CD4-positive, alpha-beta memory T cell (primary cell): ENCODE measurements at regions not wholly inside any gene's neighbourhood (a gene's known extent, or its start where the extent isn't known, plus 50 kb on each side); places are given as distances from the start of the nearest gene placed in this dataset.

Experiments used
- CTCF ChIA-PET: fragments of 350-600 bp; sonication (Branson Sonifier 250); formaldehyde crosslinking; loops from one replicate; lab custom pipeline; 2021; ENCODE audit warnings: inconsistent platforms; ENCODE audit not compliant: partially characterized antibody; lab: Charles Lee
- POLR2A ChIA-PET: fragments of 350-600 bp; sonication (Branson Sonifier 250); formaldehyde crosslinking; loops from one replicate; lab custom pipeline; 2021; ENCODE audit not compliant: partially characterized antibody; lab: Charles Lee
- DNase-seq, 5 donors: peaks; one replicate each; pipeline versions ENCODE4 v3.0.0 to v3.0.0-alpha.2; 2020 to 2022; ENCODE audit warnings: mixed read lengths in 1 of 5
- H3K27ac ChIP-seq: one replicate; pipeline ENCODE4 v1.7.0; 2013; ENCODE audit warnings: low read depth, low read length
- H3K27me3 ChIP-seq: 2 replicates; pipeline ENCODE4 v1.7.0; 2013; ENCODE audit warnings: mild to moderate bottlenecking, low read length, moderate library complexity; ENCODE audit not compliant: insufficient read depth
- H3K36me3 ChIP-seq: 2 replicates; pipeline ENCODE4 v1.7.0; 2013; ENCODE audit warnings: mild to moderate bottlenecking, low read length, moderate library complexity; ENCODE audit not compliant: insufficient read depth
- H3K4me1 ChIP-seq: 2 replicates; pipeline ENCODE4 v1.7.0; 2013; ENCODE audit warnings: mild to moderate bottlenecking, low read length, moderate library complexity; ENCODE audit not compliant: insufficient read depth
- H3K4me3 ChIP-seq, 2 donors: one replicate each; pipeline ENCODE4 v1.7.0; 2013; ENCODE audit warnings: low read length in 2 of 2, mild to moderate bottlenecking in 1 of 2
- H3K9me3 ChIP-seq, 2 donors: one replicate each; pipeline ENCODE4 v1.7.0; 2013; ENCODE audit warnings: low read length in 2 of 2, control low read depth in 1 of 2; ENCODE audit not compliant: control insufficient read depth in 1 of 2
- H3K27ac Mint-ChIP-seq, 7 donors: one replicate each; pipeline ENCODE4 v1.8.0; 2020 to 2021; ENCODE audit warnings: mixed read lengths in 7 of 7, mild to moderate bottlenecking in 6 of 7, inconsistent platforms in 3 of 7, moderate library complexity in 3 of 7
- H3K27me3 Mint-ChIP-seq, 2 donors: one replicate each; pipeline ENCODE4 v1.8.0; 2020 to 2021; ENCODE audit warnings: mixed read lengths in 2 of 2
- H3K36me3 Mint-ChIP-seq, 2 donors: one replicate each; pipeline ENCODE4 v1.8.0; 2020 to 2021; ENCODE audit warnings: mixed read lengths in 2 of 2, inconsistent platforms in 1 of 2, mild to moderate bottlenecking in 1 of 2
- H3K4me1 Mint-ChIP-seq, 4 donors: one replicate each; pipeline ENCODE4 v1.8.0; 2020 to 2021; ENCODE audit warnings: mixed read lengths in 4 of 4, mild to moderate bottlenecking in 1 of 4
- H3K4me3 Mint-ChIP-seq, 8 donors: one replicate each; pipeline ENCODE4 v1.8.0; 2020 to 2021; ENCODE audit warnings: mixed read lengths in 8 of 8, mild to moderate bottlenecking in 7 of 8, moderate library complexity in 6 of 8, inconsistent platforms in 3 of 8
- H3K9me3 Mint-ChIP-seq, 8 donors: one replicate each; pipeline ENCODE4 v1.8.0; 2020 to 2021; ENCODE audit warnings: mixed read lengths in 8 of 8, mild to moderate bottlenecking in 5 of 8, inconsistent platforms in 3 of 8, moderate library complexity in 1 of 8
- intact Hi-C: fragments of 100-400 bp; cut with micrococcal nuclease; formaldehyde crosslinking; loops from one replicate; pipeline ENCODE4 v1.15.1; 2023

DNA sequence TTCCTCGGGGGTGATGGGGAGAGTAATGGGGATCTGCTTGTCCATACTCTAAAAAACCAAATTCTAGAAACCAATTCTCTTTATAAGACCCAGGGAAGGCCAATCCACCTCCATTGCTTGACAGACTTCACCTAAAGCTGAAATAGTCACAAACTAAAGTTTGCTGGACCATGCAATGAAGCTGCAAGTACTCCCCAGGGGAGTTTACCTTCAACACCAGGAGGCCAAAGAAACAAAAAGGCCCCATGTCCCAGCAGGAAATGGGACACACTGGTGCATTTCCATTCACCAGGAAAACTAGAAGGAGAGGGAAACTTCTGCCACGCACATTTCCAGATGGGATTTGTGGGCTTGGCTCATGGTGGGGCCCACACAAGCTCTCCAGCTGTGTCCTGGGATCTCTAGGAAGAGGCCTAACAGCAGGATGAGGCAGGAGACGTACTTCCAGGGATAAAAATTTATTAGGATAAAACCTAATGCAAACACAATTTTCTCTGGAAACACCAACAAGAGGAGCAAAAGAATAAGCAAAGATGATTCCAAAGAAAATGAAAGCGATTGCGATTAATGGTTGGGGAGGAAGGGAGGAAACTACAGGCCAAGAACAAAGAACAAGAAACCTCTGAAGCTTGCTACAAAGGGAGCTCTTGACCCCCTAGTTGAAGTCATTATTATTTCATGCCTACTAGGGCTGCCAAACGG lies 238.0 kb upstream of the LRTM1 start:
- Mint-ChIP-seq H3K36me3 (no peaks in the 10 kb centered on the region), H3K4me1 (no peaks in the 10 kb centered on the region), H3K9me3 (peaks cover 0 to 6% (median 2%) of the 10 kb centered on the region in 8 donors), H3K27me3 (no peaks in the 10 kb centered on the region), H3K4me3 (no peak overlapping the region), H3K27ac (no peak overlapping the region)
- Histone ChIP-seq H3K4me3 (no peak overlapping the region), H3K27ac (no peak overlapping the region), H3K36me3 (no peaks in the 10 kb centered on the region), H3K9me3 (no peaks in the 10 kb centered on the region), H3K27me3 (no peaks in the 10 kb centered on the region), H3K4me1 (no peaks in the 10 kb centered on the region)
- ChIA-PET POLR2A (no interaction called here), CTCF (interaction anchor here (1.5 kb wide), 1 partner anchor 9 kb away, joined by 3 read pairs; no protein-coding TSS in a partner anchor)
- intact Hi-C loops = no loop called here
- DNase-seq = no peak

DNA sequence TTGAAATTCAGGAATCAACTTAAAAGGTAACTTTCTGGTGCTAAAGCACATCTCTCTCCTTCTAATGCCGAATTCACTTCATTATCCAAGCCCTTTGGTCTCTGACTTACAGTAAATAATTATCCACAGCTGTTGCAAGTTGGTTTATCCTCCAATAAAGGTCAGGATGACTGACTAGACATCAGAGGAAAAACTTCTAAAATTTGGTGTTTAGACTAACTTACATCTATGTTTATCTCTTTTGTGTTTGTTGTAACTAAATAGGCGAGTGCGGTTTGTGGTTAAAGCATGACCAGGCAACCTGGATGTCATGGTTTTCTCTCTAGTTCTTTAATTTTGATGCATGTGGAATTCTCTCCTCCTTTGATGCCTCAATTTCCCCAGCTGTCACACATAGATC lies 237.4 kb upstream of the LRTM1 start:
- no peak overlapping the region for H3K27ac Mint-ChIP-seq
- Histone ChIP-seq H3K27me3 (no peaks in the 10 kb centered on the region), H3K27ac (no peak overlapping the region), H3K4me1 (no peaks in the 10 kb centered on the region), H3K36me3 (no peaks in the 10 kb centered on the region), H3K9me3 (no peaks in the 10 kb centered on the region), H3K4me3 (no peak overlapping the region)
- ChIA-PET CTCF (interaction anchor here (1.5 kb wide), 1 partner anchor 10 kb away, joined by 3 read pairs; no protein-coding TSS in a partner anchor), POLR2A (no interaction called here)
- peaks cover 0 to 6% (median 0%) of the 10 kb centered on the region in 8 donors for H3K9me3 Mint-ChIP-seq
- no peaks in the 10 kb centered on the region for H3K4me1 Mint-ChIP-seq
- no peaks in the 10 kb centered on the region for H3K36me3 Mint-ChIP-seq
- no peak for DNase-seq
- intact Hi-C loops = no loop called here
- H3K4me3 Mint-ChIP-seq = no peak overlapping the region
- no peaks in the 10 kb centered on the region for H3K27me3 Mint-ChIP-seq

DNA sequence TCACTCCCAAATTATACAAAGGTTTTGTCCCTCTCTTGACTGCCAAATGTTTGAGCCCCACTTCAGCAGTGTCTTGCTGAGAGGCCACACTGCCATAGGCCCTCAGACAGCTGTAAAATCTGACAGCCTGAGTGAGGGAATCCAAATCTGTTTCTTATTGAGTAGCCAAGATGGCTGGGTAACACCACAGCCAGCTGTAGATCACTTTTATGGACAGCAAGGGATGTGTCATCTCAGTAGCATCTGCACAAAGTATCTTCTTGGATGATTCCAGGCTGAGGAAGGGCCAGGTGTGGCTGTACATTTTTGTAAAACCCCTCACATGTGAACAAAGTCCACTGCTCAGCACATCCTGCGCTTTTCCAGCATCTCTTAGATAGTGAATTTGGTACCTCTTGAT lies 237.0 kb upstream of the LRTM1 start:
- Histone ChIP-seq H3K27ac (no peak overlapping the region), H3K36me3 (no peaks in the 10 kb centered on the region), H3K4me3 (no peak overlapping the region), H3K9me3 (no peaks in the 10 kb centered on the region), H3K27me3 (no peaks in the 10 kb centered on the region), H3K4me1 (no peaks in the 10 kb centered on the region)
- intact Hi-C loops = no loop called here
- no peaks in the 10 kb centered on the region for H3K36me3 Mint-ChIP-seq
- DNase-seq = no peak
- H3K9me3 Mint-ChIP-seq = peaks cover 0 to 8% (median 0%) of the 10 kb centered on the region in 8 donors
- ChIA-PET CTCF (no interaction called here), POLR2A (no interaction called here)
- H3K27ac Mint-ChIP-seq = no peak overlapping the region
- no peaks in the 10 kb centered on the region for H3K4me1 Mint-ChIP-seq
- no peaks in the 10 kb centered on the region for H3K27me3 Mint-ChIP-seq
- H3K4me3 Mint-ChIP-seq = no peak overlapping the region

DNA sequence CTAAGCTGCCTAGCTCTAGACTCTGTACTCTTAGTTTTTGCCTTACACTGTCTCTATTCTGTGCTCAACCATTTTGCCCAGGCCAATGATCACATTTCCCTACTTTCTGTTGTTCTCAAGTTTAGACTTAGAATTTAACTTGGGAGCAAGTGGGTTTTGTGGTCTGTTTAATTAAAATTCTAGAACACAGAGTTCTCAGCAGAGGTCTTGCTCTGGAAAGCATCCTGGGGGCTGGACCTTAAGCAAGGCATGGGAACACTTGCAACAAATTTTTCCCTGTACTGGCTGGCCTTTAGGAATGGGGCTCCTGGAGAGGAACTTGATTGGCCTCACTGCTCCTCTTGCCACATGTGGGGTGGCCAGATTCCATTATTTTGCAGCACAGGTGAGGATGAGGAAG lies 236.3 kb upstream of the LRTM1 start:
- no peaks in the 10 kb centered on the region for H3K9me3 ChIP-seq
- H3K36me3 ChIP-seq = no peaks in the 10 kb centered on the region
- H3K4me1 ChIP-seq = no peaks in the 10 kb centered on the region
- intact Hi-C loops = no loop called here
- Mint-ChIP-seq H3K27me3 (no peaks in the 10 kb centered on the region), H3K4me3 (no peak overlapping the region), H3K9me3 (peaks cover 0 to 9% (median 0%) of the 10 kb centered on the region in 8 donors), H3K4me1 (no peaks in the 10 kb centered on the region), H3K27ac (no peak overlapping the region), H3K36me3 (no peaks in the 10 kb centered on the region)
- H3K4me3 ChIP-seq = no peak overlapping the region
- ChIA-PET POLR2A (no interaction called here), CTCF (no interaction called here)
- no peaks in the 10 kb centered on the region for H3K27me3 ChIP-seq
- no peak for DNase-seq
- H3K27ac ChIP-seq = no peak overlapping the region

DNA sequence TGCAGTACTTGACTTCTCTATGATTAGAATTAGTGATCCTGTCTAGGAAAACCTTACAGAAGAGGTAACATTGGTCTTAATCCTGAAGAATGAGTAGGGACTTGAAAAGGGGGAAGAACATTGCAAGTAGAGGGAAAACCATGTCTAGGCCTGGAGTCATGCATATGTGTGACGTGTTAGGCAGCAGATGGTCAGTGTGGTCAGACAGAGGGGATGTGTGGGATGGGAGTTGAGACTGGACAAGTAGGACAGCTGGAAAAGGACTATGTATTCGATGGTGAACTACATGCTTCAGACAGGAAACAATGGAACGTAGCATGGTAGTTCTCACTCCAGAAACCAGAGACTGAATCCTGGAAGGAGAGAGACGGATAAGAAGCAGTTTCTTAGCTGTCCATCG lies 235.6 kb upstream of the LRTM1 start:
- Mint-ChIP-seq H3K27ac (no peak overlapping the region), H3K36me3 (no peaks in the 10 kb centered on the region), H3K9me3 (peaks cover 0 to 9% (median 0%) of the 10 kb centered on the region in 8 donors), H3K4me1 (no peaks in the 10 kb centered on the region), H3K4me3 (no peak overlapping the region), H3K27me3 (no peaks in the 10 kb centered on the region)
- no peak for DNase-seq
- Histone ChIP-seq H3K27ac (no peak overlapping the region), H3K9me3 (no peaks in the 10 kb centered on the region), H3K27me3 (no peaks in the 10 kb centered on the region), H3K4me1 (no peaks in the 10 kb centered on the region), H3K36me3 (no peaks in the 10 kb centered on the region), H3K4me3 (no peak overlapping the region)
- intact Hi-C loops = no loop called here
- CTCF ChIA-PET = no interaction called here
- POLR2A ChIA-PET = no interaction called here

DNA sequence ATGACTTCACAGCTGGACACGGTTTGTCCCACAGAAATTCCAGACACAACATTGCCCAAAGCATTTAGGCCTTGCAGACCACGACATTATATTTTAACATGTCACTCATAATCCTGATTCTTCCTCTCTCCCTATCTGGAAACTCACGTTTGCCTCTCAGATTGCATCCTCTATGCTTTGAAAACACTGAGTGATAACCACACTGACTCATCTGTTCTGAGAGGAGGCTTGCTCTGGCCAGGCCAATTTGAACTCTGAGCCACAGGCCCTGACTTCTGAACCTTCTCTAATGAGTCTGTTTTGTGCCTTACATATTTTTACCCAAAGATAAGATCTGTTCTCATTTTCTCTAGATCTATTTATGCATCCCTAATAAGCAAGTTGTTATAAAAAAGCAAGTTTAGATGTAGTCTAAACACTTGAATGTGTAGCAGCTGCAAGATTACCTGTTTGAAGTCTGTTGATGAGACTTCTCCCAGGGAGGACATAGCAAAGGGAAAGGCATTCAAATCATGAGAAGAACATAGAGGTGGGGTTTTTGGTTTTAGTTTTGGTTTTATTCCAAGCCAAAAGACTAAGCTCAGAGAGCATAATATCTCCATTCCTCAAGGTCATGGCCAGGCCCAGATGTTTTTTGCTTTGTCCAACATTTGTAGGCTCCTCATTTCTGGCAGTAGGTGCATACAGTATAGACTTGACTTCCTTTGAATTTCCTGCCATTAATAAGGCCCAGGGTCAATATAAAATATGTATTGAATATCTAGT lies 234.4 kb upstream of the LRTM1 start:
- Mint-ChIP-seq H3K4me1 (no peaks in the 10 kb centered on the region), H3K4me3 (no peak overlapping the region)
- POLR2A ChIA-PET = no interaction called here

DNA sequence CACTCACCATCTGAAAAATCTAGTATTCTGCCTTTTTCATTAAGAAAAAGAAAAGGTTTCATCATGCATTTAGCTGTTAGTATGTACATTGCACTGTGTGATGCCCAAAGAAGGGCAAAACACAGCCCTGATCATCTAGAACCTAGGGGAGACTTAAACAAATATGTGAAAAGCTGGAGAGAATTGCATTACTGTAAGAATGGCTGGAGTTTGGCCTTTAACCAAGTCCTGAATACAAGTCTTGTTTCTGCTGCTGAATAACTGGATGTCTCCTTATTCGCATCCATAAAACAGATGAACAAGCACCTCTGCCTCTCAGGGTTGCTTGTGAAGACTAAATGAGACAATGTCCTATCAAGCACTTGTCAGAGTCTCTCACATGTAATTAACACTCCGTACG lies 233.4 kb upstream of the LRTM1 start:
- Mint-ChIP-seq H3K4me1 (no peaks in the 10 kb centered on the region), H3K9me3 (peaks cover 0 to 10% (median 0%) of the 10 kb centered on the region in 8 donors), H3K4me3 (no peak overlapping the region), H3K27ac (no peak overlapping the region), H3K36me3 (no peaks in the 10 kb centered on the region), H3K27me3 (no peaks in the 10 kb centered on the region)
- no peaks in the 10 kb centered on the region for H3K36me3 ChIP-seq
- no peak for DNase-seq
- H3K4me1 ChIP-seq = no peaks in the 10 kb centered on the region
- no peak overlapping the region for H3K27ac ChIP-seq
- CTCF ChIA-PET = interaction anchor here (0.5 kb wide), 1 partner anchor 44 kb away, joined by 3 read pairs; no protein-coding TSS in a partner anchor
- POLR2A ChIA-PET = no interaction called here
- intact Hi-C loops = no loop called here
- no peaks in the 10 kb centered on the region for H3K27me3 ChIP-seq
- no peak overlapping the region for H3K4me3 ChIP-seq
- no peaks in the 10 kb centered on the region for H3K9me3 ChIP-seq

More for the DNA sequence above, 234.4 kb upstream of the LRTM1 start:
- no peaks in the 10 kb centered on the region for H3K4me1 ChIP-seq
- no peak overlapping the region for H3K4me3 ChIP-seq
- CTCF ChIA-PET = no interaction called here
- intact Hi-C loops = no loop called here
- DNase-seq = no peak
- no peak overlapping the region for H3K27ac ChIP-seq
- H3K36me3 ChIP-seq = no peaks in the 10 kb centered on the region
- no peaks in the 10 kb centered on the region for H3K27me3 ChIP-seq
- Mint-ChIP-seq H3K36me3 (no peaks in the 10 kb centered on the region), H3K9me3 (peaks cover 0 to 12% (median 0%) of the 10 kb centered on the region in 8 donors), H3K27ac (no peak overlapping the region), H3K27me3 (no peaks in the 10 kb centered on the region)
- no peaks in the 10 kb centered on the region for H3K9me3 ChIP-seq
